ENCODE measurements at regions not wholly inside any gene's neighbourhood (a gene's known extent, or its start where the extent isn't known, plus 50 kb on each side); places are given as distances from the start of the nearest gene placed in this dataset.

DNA sequence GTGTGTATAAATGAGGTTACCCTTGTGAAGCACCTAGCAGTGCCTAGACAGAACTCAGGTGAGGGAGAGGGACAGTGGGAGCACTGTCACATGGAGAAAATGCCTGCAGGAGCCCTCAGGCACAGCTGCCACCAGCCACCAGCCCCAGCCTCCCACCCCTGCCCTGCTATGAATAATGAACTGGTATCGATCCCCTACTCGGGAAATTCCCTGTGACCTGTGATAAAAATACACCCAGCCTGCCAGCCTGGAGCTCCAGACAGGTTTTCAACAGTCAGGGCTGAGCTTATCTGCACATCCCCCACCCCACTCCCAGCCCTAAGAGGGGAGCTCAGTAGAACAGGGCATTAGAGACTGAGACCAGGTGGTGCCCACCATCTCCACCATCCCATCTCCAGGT, 159.6 kb upstream of the PJA1 start:
- H3K4me1 Mint-ChIP-seq, result peaks cover 3 to 14% of the 10 kb centered on the region in 2 experiments; a peak in 3 of 4 replicates
- Histone ChIP-seq H2AFZ (ENCODE audit: low read length) (no peak overlapping the region), H3K4me1 (ENCODE audit: insufficient read depth, low read length) (no peaks in the 10 kb centered on the region), H4K8ac (replicated peaks; ENCODE audit: insufficient read length, low read depth, low read length) (no peak overlapping the region), H2BK12ac (ENCODE audit: insufficient read length, low read depth, low read length) (no peak overlapping the region), H2AK5ac (ENCODE audit: insufficient read length, low read length) (no peak overlapping the region), H2BK15ac (ENCODE audit: low read depth, low read length) (no peak overlapping the region), H3K23ac (ENCODE audit: insufficient read length, low read depth, low read length) (no peak overlapping the region), H3K4ac (ENCODE audit: low read depth, low read length) (no peak overlapping the region), H3K27ac (ENCODE audit: insufficient read length, low read depth, low read length) (no peak overlapping the region), H3K14ac (ENCODE audit: insufficient read depth, low read length) (no peak overlapping the region), H3K79me2 (ENCODE audit: insufficient read depth, low read length) (no peaks in the 10 kb centered on the region), H4K5ac (ENCODE audit: insufficient read length, low read depth, low read length) (no peak overlapping the region), H3T11ph (ENCODE audit: low read length) (no peak overlapping the region), H3K56ac (ENCODE audit: insufficient read length, low read depth, low read length) (no peak overlapping the region), H2BK5ac (ENCODE audit: insufficient read length, low read length) (no peak overlapping the region), H3K27me3 (ENCODE audit: insufficient read depth, low read length) (no peaks in the 10 kb centered on the region), H2BK120ac (ENCODE audit: low read depth, low read length, poor library complexity, severe bottlenecking) (no peak overlapping the region), H3K9ac (ENCODE audit: extremely low read depth, insufficient read length, low read length) (no peak overlapping the region), H3K23me2 (ENCODE audit: insufficient read length, low read depth, low read length, poor library complexity, severe bottlenecking) (no peaks in the 10 kb centered on the region), H4K20me1 (ENCODE audit: control insufficient read depth, insufficient read depth, insufficient read length) (no peaks in the 10 kb centered on the region), H2BK20ac (ENCODE audit: low read depth, low read length, poor library complexity, severe bottlenecking) (no peak overlapping the region), H3K18ac (ENCODE audit: insufficient read length, low read depth, low read length) (no peak overlapping the region), H4K91ac (ENCODE audit: insufficient read length, low read depth, low read length) (no peak overlapping the region), H3K79me1 (ENCODE audit: insufficient read depth, low read depth, low read length, poor library complexity, severe bottlenecking) (no peaks in the 10 kb centered on the region), H3K4me2 (ENCODE audit: insufficient read depth, insufficient read length, low read length) (no peak overlapping the region), H3K9me3 (ENCODE audit: control insufficient read depth, low read depth, low read length) (no peaks in the 10 kb centered on the region)
- DNase-seq, result no peak
- no peak overlapping the region for H3K27ac Mint-ChIP-seq
- H3K27me3 Mint-ChIP-seq (ENCODE audit: low read depth), result peaks cover 3% of the 10 kb centered on the region
- TF ChIP-seq, protein P1, sequence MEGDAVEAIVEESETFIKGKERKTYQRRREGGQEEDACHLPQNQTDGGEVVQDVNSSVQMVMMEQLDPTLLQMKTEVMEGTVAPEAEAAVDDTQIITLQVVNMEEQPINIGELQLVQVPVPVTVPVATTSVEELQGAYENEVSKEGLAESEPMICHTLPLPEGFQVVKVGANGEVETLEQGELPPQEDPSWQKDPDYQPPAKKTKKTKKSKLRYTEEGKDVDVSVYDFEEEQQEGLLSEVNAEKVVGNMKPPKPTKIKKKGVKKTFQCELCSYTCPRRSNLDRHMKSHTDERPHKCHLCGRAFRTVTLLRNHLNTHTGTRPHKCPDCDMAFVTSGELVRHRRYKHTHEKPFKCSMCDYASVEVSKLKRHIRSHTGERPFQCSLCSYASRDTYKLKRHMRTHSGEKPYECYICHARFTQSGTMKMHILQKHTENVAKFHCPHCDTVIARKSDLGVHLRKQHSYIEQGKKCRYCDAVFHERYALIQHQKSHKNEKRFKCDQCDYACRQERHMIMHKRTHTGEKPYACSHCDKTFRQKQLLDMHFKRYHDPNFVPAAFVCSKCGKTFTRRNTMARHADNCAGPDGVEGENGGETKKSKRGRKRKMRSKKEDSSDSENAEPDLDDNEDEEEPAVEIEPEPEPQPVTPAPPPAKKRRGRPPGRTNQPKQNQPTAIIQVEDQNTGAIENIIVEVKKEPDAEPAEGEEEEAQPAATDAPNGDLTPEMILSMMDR (conservative IDR thresholded peaks at IDR 0.05), result no peak
- peaks cover 0 to 5% (median 0%) of the 10 kb centered on the region in 3 experiments; a peak in 3 of 7 replicates for H3K36me3 Mint-ChIP-seq (ENCODE audit: insufficient read depth in 1 of 3, low read depth in 3 of 3)
- no CpG with 5 or more reads among the region's 2 CpGs for WGBS (ENCODE audit: extremely low coverage, insufficient read length, low lambda C conversion rate)
- peaks cover 57 to 63% of the 10 kb centered on the region in 2 experiments for H3K9me3 Mint-ChIP-seq
- H3K4me3 Mint-ChIP-seq, result no peak overlapping the region
